GM18870 (cell line): ENCODE measurements at regions not wholly inside any gene's neighbourhood (a gene's known extent, or its start where the extent isn't known, plus 50 kb on each side); places are given as distances from the start of the nearest gene placed in this dataset.
"Not testable (repeated sequence)": the region's sequence is repeated elsewhere in the genome, so short reads cannot be mapped to it uniquely, and the experiment has no call there.

Source experiments
- ATAC-seq: cut with Tn5 transposase; IDR thresholded peaks from one replicate; pipeline ENCODE4 v1.9.1; 2021; ENCODE audit warnings: moderate library complexity; ENCODE audit not compliant: unreplicated experiment

DNA sequence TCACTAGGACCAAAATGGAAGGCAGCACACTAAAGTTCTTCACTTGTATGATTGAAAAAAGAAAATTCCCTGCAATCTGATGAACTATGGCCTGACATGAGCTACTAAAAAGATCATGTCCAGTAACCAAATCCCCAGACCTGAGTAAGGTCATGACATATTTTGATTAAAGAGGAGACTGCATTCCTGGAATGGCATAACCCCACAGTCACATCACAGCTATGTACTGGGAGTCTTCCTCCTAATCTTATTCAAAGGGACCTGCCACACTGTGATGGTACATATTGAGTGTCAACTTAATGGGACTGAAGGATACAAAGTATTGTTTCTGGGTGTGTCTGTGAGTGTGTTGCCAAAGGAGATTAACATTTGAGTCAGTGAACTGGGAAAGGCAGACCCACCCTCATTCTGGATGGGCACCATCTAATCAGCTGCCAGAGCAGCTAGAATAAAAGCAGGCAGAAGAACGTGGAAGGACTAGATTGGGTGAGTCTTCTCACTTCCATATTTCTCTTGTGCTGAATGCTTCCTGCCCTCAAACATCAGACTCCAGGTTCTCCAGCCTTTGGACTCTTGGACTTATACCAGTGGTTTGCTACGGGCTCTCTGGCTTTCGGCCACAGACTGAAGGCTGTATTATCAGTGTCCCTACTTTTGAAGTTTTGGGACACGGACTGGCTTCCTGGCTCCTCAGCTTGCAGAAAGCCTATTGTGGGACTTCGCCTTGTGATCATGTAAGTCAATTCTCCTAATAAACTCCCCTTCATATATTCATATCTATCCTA is 345.0 kb downstream of the TMEM38B start:
- no peak for ATAC-seq

DNA sequence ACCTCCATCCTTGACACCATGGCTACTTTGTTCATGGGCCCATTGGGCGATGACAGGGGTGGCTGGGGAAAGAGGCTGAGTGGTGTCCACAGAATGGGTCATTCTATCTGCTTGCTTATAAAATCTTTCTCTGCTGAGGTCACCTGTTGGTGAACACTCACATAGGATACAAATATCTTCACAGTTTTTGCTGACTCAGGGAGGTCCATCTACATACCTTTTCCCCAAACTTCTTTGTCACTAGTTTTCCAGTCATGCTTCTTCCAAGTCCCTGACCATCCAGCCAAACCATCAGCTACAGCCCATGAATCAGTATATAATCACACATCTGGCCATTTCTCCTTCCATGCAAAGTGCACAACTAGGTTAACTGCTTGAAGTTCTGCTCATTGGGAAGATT is 347.6 kb downstream of the TMEM38B start:
- not testable (repeated sequence) for ATAC-seq

DNA sequence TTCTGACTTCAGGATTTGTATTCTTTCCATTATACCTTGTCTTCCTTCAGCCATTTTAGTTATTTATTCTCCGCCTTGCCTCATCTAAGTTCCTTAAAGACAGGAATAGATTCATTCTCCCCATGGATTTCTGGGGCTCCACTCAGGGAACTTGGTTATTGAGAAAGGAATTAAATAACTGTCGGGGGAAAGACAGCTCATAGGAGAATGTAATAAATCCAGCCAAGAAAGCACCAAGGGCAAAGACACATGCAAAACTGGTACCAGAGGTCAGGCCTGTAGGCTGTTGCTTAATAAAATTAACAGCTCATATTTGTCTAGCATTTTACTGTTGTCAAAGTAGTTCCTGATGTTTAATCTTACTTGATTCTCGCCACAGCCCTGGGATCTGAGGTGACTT is 357.2 kb downstream of the TMEM38B start:
- no peak for ATAC-seq

DNA sequence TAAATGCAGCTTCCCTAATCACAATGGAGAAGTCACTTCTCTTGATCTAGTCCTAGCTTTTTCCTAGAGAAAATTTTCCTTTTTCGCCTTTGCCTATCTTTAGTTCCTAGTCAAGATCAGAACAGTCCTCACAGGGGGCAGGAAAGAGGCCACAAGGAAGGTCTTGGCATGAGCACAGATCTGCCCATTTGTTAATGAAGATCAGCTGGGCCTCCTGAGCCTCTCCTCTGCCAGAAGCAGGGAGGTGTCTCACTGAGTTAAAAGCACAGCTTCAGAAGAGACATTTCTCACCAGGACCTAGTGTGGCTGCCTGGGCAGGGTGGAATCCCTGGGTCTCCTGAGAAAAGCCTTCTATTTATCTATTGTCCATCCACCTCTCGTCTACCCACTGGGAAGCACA is 357.8 kb downstream of the TMEM38B start:
- ATAC-seq, result no peak

DNA sequence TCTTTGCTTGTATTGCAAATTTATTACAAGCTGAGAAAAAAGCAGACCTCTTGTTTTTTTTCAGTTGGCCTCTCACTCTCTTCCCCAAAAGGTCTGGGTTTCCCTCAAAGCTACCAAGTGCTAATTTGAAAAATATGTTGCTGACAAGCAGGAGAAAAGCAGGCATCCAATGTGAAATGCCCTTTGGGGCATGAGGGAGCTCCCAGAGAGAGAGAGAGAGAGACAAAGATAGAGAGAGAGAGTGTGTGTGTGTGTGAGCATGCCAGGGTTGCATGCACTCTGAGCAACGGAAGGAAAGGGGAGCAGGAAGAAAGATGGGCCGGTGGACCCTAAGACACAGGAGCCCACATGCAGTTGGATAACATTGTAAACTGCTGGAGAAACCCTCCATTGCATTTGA is 358.4 kb downstream of the TMEM38B start:
- no peak for ATAC-seq

DNA sequence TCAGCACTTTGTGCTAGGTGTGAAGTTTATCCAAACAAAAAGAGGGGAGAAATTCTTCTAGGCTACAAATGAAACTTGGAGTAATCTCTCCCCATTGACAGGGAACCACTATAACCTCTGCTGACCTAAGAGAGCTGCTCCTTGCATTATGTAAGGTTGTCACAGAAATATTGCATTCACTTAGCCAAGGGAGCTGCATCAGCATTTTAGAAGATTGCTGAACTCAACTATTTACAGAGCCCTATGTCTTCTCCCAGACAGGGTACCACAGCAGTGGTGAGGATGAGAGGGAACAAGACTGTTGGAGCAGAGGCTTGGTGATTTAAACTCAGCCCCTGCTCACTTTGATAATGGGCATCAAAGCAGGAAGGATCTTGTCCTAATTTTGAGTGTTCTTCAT is 362.0 kb downstream of the TMEM38B start:
- no peak for ATAC-seq

DNA sequence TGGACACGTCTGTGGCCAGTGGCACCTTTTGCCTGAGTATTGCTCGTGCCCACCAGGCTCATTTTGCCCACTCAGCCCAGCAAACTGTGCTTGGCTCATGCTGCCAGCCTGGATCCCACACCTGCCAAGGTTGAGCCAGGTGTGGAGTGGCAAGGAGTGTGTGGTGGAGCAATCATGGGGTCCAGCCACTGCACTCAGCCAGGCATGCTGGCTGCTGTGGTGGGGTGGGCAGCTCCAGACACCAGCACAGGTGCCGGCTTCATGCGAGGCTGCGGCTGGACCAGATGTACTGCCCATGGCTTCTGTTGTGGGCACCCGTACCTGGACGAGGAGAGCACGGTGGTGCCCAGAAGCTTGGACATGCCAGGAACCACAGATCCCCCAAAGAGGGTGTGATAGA is 364.1 kb downstream of the TMEM38B start:
- ATAC-seq, result no peak

DNA sequence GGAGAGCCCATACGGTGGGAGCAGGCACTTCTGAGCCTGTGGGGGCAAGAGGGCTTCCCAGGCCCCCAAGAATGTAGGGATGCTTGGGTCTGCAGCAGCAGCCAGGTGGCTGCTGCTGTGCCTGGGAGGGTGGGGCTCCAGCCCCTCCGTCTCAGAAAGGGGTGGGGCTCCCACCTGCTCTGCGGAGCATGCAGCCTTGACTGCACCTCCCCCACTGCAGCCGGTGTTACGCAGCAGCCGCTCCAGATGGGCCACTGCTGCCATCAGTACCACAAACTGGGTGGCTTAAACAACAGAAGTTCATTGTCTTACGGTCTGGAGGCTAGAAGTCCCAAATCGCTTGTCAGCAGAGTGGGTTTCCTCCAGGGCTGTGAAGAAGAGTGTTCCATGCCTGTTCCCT is 365.5 kb downstream of the TMEM38B start:
- ATAC-seq, result no peak

DNA sequence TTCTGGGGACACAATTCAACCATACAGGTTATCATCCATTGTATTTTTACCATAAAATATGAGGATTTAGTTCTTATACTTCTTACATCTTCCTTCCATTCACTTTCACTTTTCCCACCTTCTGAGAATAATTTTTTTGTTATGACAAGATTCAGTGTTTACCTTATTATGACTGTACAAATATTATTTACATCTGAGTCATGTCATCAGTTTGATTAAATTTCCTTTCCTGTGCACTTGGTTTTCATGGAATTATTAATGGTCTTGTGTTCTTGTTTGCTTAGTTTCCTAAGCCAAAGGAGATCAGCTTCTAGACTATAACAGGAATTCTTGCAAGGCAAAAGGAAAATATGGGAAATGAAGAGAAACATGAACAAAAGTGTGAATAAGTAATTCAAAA is 366.5 kb downstream of the TMEM38B start:
- ATAC-seq, result no peak

DNA sequence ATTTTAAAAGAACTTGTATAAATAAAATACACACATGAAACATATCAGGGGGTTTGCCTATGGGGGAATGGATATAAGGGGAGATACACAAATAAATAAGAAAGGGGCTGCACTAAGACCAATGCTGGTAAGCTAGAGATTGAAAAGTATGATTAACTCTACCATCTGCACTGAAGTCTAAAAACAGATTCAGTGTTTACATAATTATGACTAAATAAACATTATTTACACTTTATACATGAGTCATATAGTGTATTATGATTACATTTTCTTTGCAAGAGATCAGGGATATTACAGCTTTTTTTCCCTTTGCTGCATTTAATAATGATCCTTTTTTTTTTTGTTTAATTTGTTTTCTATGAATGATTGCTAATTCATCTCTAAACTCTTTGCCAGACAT is 367.9 kb downstream of the TMEM38B start:
- ATAC-seq, result no peak

DNA sequence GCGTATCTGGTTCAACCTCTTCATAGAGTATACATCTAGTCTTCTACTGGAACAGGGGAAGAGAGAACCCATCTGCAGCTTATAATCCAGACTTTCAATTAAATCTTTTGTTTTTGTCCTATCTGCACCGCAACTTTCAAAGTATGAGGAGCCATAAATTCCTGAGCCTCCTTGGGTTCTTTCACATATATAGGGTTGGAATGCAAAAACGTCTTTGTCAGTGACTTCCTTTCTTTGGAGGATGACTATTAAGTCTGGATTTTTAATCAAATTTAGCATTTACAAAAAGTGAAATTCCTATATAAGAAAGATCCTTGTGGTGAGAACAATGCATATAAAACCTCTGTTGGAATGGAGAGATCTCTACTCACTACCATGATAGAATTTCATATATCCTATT is 370.8 kb downstream of the TMEM38B start:
- no peak for ATAC-seq

DNA sequence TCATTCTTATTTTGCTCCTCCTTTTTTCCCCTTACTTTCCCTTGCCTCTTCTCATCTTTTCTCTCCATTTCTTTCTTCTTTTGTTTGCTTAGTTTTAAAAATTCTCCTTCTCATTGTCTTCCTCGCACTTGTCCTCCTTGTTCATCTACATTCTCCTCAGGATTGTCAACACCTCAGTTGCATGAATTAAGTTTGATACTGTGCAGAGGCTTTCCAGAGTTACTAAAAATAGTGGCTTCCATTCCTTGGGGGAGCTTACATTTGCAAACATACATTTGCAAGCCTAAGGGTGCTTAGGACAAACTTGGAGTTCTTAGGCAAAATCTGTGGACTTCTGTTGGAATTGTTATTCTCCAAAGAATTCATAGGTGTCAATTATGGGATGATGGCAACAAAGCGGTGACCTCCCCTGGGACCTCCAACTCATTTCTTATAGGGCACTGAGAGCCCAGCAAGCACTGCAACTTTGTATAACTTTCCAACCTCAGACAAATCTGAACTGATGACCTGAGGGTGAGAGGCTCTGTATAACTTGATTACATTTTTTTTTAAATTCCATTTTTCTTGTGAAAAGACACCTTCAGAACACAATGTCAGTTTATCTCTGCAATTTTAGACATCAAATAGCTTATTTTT is 371.4 kb downstream of the TMEM38B start:
- no peak for ATAC-seq

DNA sequence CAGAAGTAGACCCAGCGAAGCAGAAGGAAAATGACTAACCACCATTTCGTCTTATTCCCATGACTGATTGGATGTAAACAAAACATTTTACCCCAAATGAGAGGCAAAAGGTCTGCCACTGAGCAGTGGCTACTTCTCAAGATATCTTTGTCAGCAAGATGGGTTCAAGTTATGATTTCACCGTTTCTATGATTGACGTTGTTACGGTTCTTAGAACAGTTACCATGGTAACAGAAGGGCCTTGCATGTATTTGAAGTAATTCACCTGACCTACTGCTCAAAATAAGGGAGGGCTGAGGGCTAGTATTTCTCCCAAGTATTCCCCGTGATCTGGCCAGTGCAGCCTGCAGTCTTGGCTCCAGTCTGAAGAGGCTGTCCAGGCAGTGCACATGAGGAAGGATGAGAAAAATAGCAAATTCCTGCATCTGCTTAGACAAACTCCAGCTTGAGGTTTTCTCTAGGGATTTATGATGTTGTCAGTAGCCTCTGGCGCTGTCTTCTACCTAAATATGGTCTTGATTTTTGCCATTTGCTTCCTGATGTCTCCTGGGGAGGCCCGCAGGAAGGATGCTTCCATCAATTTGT is 372.7 kb downstream of the TMEM38B start:
- no peak for ATAC-seq

DNA sequence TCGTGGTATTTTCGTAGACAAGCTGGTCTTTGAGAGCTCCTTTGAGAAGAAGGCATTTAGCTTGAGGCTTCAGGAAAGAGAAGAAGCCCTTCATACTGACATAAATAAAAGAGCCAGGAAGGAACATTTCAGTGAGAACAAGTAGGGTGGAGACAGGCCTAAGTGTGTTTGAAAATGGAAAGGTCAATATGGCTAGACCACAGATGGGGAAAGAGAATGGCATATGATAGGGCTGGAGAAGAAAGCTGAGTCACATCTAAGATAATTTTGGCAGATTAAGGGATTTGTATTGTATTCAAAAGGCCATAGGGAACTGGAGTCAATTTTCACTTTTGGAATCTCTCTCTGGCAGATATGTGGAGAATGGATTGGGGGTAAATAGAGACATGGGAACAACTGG is 374.9 kb downstream of the TMEM38B start:
- no peak for ATAC-seq

DNA sequence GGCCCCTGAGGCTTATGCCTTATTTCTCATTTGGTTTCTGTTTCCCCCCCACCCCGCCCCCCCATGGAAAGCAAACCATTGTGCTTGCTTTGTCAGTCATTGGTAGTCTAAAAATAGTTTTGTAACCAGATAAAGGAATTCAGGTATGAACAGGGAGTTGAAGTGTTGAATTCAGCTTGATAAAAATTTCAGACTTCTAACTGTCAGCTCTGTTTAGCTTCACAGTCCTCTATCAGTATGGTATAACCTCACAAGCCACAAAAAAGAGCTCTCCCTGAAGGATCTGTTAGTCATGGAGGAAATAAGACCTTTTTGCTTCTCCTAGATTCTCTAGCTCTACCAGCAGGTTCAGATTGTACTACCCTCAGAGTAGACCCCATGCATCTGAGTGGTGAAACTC is 378.1 kb downstream of the TMEM38B start:
- no peak for ATAC-seq

DNA sequence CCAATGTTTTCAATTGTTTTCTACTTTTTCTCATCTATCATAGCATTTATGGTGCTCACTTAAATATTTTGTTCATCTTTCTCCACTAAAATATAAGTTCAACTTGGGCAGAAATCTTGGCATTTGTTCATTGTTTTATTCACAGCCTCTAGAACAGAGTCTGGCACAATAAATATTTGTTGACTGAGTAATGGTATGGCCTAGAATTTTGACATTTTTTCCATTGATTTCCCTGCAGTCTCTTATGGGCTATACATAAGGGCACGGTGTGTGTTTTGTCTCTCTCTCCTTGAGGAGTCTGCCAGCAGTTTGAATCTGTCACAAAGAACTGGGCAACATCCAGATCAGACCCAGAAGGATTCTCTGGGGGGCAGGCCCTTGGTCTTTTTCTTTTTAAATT is 379.7 kb downstream of the TMEM38B start:
- ATAC-seq, result no peak

DNA sequence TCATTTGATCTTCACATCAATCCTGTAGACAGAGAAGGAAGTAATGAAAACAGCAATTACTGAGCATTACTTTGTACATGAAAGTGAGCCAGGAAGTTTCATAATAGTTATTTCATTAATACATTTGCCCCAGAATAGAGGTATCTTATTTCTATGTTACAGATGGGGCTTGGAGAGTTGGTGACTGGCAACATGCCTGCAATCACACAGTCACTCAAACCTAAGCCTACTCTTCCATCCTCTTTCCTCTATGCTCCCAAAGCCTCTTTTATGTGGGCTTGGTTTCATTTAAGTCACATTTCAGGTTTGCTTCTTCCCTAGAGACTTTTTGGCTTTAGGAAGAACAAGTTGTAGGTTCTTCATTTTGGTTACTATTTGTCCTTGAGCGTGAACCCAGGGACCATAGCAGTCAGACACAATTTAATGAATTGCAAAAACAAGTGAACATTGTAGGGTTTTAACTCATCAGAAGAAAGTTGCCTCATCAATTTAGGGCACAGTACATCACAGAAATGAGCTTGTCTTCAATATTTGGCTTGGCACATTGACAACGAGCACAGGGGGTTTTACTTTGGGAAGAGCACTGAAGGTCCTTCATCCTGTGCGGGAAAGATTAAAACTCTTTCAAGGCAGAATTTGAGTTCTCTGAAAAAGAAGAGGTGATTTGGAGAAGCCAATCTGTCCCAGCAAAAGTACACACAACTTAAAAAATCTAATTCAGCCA is 381.1 kb downstream of the TMEM38B start:
- ATAC-seq, result no peak

DNA sequence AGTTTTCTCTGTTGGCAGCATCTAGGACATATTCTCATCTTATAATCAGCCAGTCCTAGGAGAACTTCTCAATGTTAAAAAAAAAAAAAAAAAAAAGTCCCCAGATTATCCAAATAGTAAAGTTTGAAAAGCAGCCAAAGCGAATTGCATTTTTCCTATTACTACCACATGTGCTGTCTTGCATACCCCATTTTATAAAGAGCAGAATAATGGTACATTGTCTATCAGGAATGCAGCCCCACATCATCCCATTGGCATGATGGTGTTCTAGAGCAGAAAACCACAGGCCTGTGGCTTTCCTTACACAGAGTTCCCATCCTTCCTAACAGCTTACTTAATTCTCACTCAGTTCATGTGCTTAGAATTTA is 381.6 kb downstream of the TMEM38B start:
- ATAC-seq, result no peak

DNA sequence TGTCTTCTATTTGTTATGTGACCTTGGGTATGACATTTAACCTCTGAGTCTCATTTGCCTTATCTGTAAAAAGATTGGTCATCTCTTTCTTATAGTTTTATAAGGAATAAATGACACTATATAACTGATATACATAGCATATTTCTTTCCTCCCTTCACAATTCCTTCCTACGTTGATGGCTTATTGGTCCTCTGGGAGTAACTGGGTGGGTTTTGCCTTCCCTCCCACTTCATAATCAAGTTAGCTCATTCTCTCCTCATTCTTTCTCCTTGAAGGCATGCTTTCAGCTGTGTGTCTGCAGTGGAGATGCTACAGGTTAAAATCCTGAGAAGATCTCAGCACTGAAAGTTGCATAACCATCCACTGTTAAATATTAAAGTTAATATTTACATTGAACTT is 382.4 kb downstream of the TMEM38B start:
- no peak for ATAC-seq

DNA sequence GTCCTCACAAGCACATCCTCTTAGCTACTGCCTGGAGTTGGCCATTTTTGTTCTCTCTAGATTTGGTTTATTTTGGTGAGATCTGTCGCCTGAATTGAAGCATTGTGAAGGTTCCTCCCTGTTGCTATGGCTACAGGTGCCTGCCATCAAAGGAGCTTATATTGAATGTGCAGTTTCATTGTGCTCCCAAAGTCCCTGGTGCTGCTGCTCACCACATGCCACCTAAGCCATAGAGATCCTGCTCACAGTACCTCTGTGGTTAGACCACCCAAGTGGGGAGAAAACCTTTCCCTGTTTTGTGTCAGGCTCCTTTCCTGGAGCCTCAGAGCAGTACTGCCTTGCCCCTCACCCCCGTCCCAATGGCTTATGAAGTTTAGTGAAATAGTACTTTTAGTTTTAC is 383.4 kb downstream of the TMEM38B start:
- no peak for ATAC-seq

DNA sequence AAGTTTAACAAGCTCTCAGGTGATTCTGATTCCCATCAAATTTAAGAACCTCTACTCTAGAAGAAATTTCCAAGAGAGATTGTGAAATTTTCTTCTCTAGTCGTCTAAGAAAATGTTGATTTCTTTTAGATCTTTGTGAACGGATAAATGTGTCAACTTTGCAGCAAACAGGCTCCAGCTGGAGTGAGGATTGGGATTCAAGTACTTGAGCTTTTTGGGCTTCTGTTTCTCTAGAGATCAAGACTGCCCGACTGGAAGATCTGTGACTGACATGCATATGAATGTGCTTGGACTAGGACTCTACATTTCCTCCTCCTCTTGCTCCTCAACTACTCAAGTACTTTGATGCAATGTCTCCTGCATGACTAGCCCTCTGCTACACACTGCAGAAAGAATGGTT is 388.3 kb downstream of the TMEM38B start:
- no peak for ATAC-seq

DNA sequence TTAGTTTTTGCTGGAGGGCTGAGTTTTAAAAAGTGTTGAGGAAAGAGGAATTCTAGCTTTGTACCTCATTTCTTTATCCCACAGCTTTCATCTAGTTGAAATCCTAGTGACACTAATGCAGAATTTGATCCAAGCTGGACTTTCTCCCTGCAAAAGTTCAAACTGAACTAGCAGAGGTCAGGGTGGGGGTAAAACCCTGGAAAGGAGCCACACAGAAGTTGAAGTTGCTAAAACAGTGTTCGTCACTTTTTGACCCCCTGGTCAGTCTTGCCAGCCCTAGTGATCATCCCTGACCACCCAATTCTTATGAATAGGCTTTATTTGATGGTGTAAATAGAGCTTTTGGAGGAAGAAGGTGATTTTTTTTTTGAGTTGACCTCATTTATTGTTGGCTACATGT is 390.4 kb downstream of the TMEM38B start:
- ATAC-seq, result no peak
